Posterior cingulate gyrus (tissue), 11 donors: ENCODE measurements at regions not wholly inside any gene's neighbourhood (a gene's known extent, or its start where the extent isn't known, plus 50 kb on each side); places are given as distances from the start of the nearest gene placed in this dataset.

ENCODE experiments used
- DNase-seq, 10 donors: peaks; one replicate each; pipeline versions ENCODE4 v3.0.0 to v3.0.0-alpha.2; 2020 to 2021; ENCODE audit warnings: mixed read lengths in 3 of 10
- intact Hi-C: fragments of 100-400 bp; cut with DNase I; formaldehyde crosslinking; loops from one replicate; pipeline ENCODE4 v1.15.1; 2023

GRCh38 chr9:8011974-8012373 is 212.4 kb upstream of the DMAC1 start:
- intact Hi-C loops = no loop called here
- DNase-seq = no peak

DNA sequence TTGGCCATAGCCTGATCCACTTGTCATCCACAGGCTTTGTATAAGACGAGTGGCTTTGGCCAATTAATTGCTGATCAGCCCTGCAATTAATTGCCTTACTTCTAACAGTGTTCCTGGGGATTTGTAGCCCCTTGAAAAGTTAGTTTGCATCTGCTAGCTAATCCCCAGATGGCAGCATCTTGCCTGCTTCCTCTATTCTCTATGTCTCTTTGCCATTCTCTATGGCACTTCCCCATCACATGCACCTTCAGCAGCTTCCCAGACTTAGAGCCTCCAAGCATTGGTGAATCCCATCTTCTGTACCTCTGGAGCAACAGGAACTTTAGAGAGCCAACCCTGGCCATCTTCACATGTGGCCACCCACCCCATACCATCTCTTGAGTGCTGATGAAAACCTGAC is 197.0 kb upstream of the DMAC1 start:
- intact Hi-C loops = no loop called here
- DNase-seq = no peak

DNA sequence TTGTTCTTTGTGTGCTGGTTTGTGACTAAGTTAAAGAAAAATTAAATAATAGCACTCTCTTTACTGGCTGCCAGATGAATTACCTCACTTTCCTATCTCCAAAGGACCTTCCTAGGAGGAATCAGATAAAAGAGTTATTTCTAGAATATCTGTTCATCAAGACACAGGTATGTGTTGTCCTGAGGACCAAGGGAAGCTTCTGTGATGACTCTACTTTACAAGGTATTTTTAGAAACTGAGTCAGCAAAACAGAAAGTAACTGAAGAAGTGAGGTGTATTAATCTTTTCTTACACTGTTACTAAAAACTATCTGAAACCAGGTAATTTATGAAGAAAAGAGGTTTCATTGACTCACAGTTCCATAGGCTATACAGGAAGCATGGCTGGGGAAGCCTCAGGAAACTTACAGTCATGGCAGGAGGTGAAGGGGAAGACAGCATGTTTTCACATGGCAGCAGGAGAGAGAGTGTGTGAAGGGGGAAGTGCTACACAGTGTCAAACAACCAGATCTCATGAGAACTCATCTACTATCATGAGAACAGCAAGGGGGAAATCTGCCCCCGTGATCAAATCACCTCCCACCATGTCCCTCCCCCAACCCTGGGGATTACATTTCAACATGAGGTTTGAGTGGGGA is 189.2 kb upstream of the DMAC1 start:
- intact Hi-C loops = loop anchor here (10.0 kb wide), 1 partner anchor 196 kb away; no protein-coding TSS in a partner anchor
- no peak for DNase-seq

DNA sequence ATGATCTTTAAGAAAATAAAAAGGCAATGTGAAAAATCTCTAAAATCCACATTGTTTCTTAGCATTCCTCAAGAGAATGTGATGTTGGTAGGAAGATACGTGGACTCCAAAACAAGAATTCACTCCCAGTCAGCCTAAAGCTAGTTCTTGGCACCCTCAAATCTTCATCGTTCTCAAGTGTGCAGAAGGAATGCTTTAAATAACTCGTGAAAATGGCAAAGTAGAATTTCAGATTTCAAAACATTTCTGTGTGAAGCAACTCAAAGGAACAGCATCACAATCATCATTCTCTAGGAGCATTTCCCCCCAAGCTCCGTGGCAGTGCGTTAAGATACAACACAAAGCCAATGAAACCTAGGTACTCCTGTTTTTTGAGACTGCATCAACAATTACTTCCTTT is 185.1 kb upstream of the DMAC1 start:
- no peak for DNase-seq
- intact Hi-C loops = loop anchor here (10.0 kb wide), 1 partner anchor 200 kb away; no protein-coding TSS in a partner anchor

DNA sequence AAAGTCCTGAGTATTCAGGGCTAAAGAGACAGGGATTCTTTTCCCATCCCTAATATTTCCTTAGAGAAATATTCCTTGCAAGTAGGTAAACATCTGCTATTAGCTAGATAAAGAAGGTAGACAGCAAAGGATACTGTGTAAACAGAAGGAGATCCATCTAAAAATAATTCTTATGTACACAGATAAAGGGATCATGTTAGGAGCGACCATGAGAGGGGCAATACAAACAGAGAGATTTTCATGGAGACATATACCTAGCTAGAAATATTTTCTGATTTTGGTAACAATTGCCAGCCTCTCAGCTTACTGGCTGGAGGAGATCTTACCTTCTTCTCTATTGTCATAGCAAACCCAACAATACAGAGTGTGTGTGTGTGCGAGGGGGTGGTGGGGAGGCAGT is 184.6 kb upstream of the DMAC1 start:
- intact Hi-C loops = loop anchor here (10.0 kb wide), 1 partner anchor 201 kb away; no protein-coding TSS in a partner anchor
- DNase-seq = no peak

DNA sequence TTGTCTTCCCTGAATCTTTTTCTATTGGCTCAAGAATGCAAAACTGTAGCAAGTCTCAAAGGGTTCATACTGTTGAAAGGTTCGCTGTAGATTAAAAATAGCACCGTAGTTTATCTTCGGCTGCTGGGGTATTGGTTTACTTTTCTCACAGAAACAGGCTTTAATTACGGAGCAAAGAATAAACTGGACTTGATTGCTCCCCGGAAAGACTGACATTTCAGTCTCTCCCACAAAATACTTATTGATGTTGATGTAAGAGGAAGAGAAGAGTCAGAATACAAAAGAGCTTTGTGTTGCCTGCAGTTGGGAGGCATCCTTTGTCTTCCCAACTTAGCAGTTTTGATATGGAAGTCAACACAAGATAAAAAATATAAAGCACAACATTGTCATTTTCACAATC is 183.9 kb upstream of the DMAC1 start:
- intact Hi-C loops = loop anchor here (10.0 kb wide), 1 partner anchor 201 kb away; no protein-coding TSS in a partner anchor
- DNase-seq = no peak

DNA sequence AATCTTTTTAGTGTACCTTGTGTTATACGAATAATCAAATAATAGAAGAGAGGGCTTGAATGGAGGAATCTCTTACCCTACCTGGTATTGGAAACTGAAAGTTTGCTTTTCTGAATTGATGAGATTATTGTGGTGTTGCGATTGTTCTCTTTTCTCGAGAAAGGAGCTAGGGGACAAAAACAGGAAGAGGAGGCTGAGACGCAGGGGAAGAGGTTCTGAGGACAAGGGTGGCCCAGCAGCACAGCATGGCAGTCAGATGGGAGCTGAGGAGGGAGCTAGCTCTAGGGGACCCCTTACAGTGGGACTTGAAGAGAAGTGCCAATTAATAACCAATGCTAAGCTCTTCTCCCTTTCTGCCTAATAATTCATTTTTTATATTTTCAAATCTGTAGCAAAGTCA is 183.3 kb upstream of the DMAC1 start:
- intact Hi-C loops = loop anchor here (10.0 kb wide), 1 partner anchor 202 kb away; no protein-coding TSS in a partner anchor
- no peak for DNase-seq

- no peak for DNase-seq
- intact Hi-C loops = loop anchor here (10.0 kb wide), 1 partner anchor 204 kb away; no protein-coding TSS in a partner anchor
These were observed 181.2 kb upstream of the DMAC1 start for GRCh38 chr9:7980691-7981289.

- intact Hi-C loops = loop anchor here (10.0 kb wide), 1 partner anchor 205 kb away; no protein-coding TSS in a partner anchor
- DNase-seq = no peak
These were observed 180.5 kb upstream of the DMAC1 start for GRCh38 chr9:7980041-7980440.

- intact Hi-C loops = loop anchor here (10.0 kb wide), 1 partner anchor 205 kb away; no protein-coding TSS in a partner anchor
- no peak for DNase-seq
These were observed 180.0 kb upstream of the DMAC1 start for GRCh38 chr9:7979611-7980010.

DNA sequence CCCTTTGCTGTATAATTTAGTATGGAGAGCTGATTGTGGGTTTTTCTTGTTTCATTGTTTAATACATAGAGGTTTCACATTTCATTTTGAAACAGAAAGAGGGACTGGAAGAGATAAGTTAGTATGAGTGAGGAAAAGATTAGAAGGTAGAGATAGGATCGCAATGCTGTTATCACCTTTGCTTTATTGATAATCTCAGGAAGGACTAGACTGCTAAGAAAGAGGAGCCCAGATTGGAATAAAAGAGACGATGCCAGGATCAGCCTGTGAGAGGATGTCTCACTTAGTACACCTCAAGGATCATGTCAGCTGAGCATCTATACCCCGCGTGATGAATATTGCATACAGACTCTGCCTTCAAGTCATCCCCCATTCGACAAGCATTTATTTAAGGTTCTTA is 178.0 kb upstream of the DMAC1 start:
- no peak for DNase-seq
- intact Hi-C loops = no loop called here

- no peak for DNase-seq
- intact Hi-C loops = no loop called here
These were observed 177.3 kb upstream of the DMAC1 start for GRCh38 chr9:7976856-7977255.

GRCh38 chr9:7976167-7976755 is 176.7 kb upstream of the DMAC1 start:
- intact Hi-C loops = no loop called here
- DNase-seq = no peak

DNA sequence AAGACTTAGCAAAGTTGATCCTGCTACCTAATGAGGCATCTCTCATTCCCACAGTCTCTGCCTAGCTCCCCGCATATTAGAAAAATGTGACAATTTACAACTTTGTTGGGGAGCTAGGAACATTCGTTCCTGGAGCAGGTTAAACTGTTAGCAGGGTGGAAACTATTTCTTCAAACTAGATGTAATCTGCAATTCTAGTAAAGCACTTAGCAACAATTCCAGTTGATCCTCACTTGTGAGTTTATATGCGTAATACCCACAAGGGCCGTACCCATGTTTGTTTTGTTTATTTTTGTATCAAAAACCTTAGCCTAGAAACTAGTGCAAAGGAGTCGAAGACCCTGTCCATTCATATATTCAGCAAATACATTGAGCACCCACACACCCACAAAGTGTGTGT is 175.8 kb upstream of the DMAC1 start:
- no peak for DNase-seq
- intact Hi-C loops = no loop called here

- no peak for DNase-seq
- intact Hi-C loops = no loop called here
These were observed 174.9 kb upstream of the DMAC1 start for GRCh38 chr9:7974335-7974960.

DNA sequence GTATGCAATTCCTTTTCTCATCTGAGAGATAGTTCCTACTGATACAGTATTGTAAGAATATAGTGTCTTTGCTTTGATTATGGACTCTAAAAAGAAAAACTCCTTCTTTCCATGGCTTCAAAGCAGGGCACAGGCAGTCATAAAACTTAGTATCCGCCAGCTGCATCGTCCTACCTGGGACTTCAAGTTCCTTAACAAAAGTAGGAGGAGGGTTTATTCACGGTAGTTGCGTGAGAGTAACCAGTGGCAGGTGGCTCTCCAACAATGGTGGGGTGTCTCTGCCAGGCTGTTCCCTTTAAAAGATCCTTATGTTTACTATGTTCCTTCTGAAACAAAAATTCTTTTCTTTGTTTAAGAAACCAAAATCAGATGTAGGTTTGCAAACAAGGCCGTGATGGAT is 173.5 kb upstream of the DMAC1 start:
- intact Hi-C loops = no loop called here
- DNase-seq = no peak

GRCh38 chr9:7970681-7971330 is 171.2 kb upstream of the DMAC1 start:
- intact Hi-C loops = no loop called here

DNA sequence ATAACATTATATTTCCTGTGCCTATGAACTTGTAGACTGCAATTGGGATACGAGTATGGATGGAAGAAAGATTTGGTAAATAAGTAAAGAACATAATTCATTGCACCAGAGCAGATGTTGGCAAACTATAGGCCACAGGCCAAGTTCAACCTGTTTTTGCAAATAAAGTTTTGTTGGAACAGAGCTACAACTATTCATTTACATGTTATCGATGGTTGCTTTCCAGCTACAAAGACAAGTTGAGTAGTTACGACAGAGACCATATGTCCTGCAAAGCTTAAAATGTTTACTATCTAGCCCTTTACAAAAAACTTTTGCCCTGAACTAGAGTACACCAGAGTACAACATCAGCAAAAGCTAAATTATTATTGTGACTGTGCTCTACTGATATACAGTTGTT is 169.1 kb upstream of the DMAC1 start:
- intact Hi-C loops = no loop called here
- DNase-seq = no peak

More at GRCh38 chr9:7970681-7971330, 171.2 kb upstream of the DMAC1 start:
- no peak for DNase-seq

DNA sequence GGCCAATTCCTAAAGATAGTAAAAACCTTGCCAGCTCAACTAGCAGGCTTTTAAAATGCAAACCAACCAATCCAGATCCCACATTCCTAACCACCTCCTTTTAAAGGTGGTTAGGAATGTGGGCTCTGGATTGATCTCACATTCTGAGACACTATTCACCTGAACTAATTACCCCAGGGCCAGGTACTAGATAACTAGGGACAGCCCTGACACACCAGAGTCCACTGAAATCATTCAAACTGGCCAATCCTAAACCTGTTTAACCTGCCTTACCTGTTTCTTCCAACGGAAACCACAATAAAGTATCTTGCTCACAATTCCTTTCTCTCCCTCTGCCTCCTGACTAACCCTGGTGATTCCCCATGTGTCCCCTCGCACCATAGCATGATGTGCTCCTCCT is 168.3 kb upstream of the DMAC1 start:
- DNase-seq = no peak
- intact Hi-C loops = no loop called here

GRCh38 chr9:7967093-7967827 is 167.7 kb upstream of the DMAC1 start:
- intact Hi-C loops = no loop called here
- no peak for DNase-seq
